HL-60 (cell line): ENCODE measurements at regions not wholly inside any gene's neighbourhood (a gene's known extent, or its start where the extent isn't known, plus 50 kb on each side); places are given as distances from the start of the nearest gene placed in this dataset.

Source experiments
- DNase-seq, 2 experiments: peaks; one replicate each; pipeline ENCODE4 v3.0.0-alpha.2; 2010 to 2020; ENCODE audit warnings: low read depth in 1 of 2, low spot score in 1 of 2
- H3K27ac ChIP-seq: fragments of 250-450 bp; sonication (Bioruptor Pico); replicated peaks from 2 replicates; pipeline ENCODE4 v1.5.1; 2020; ENCODE audit warnings: mild to moderate bottlenecking, moderate library complexity
- H3K27me3 ChIP-seq: fragments of 250-450 bp; sonication (Bioruptor Pico); 2 replicates; pipeline ENCODE4 v1.5.1; 2021; ENCODE audit warnings: mild to moderate bottlenecking, moderate library complexity; ENCODE audit not compliant: insufficient read depth, poor library complexity, severe bottlenecking
- H3K4me3 ChIP-seq: replicated peaks from 2 replicates; pipeline ENCODE4 v1.5.1; 2011; ENCODE audit warnings: mild to moderate bottlenecking, control low read depth, low read length; ENCODE audit not compliant: insufficient read depth
- GABPA ChIP-seq: IDR thresholded peaks from 2 replicates; pipeline ENCODE4 v1.6.1; 2012; ENCODE audit warnings: low read depth
- POLR2AphosphoS5 ChIP-seq: IDR thresholded peaks from 2 replicates; pipeline ENCODE4 v1.6.1; 2012; ENCODE audit warnings: low read depth
- SPI1 ChIP-seq: IDR thresholded peaks from 2 replicates; pipeline ENCODE4 v1.6.1; 2012; ENCODE audit warnings: low read depth, mild to moderate bottlenecking, borderline replicate concordance
- TF ChIP-seq, protein P1 (sequence below): IDR thresholded peaks from one replicate; pipeline ENCODE4 v1.5.1; 2011; ENCODE audit warnings: low read length, control low read depth, inconsistent platforms; ENCODE audit not compliant: insufficient read depth
- TF ChIP-seq, protein P2 (sequence below): IDR thresholded peaks from 2 replicates; pipeline ENCODE4 v1.6.1; 2012; ENCODE audit warnings: low read depth; ENCODE audit not compliant: insufficient replicate concordance

DNA sequence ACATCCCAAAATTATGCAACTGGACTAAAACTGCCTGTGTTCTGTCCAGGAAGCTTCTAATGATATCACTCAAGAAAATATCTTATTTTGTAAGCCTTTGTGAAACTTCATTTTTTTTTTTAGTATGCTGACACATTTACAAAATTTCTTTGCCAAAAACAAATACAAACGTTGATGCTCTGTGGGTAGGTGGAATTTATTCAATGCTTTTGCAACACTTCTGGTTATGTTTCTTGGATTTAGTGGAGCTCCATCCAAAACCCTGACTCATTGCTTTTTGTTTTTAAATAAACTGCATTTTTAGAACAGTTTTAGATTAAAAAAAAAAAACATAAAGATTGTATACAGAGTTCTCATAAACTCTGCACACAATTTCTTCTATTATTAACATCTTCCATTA, 250.9 kb upstream of the MAOA start:
- Histone ChIP-seq H3K27ac (no peak overlapping the region), H3K27me3 (no peaks in the 10 kb centered on the region), H3K4me3 (no peak overlapping the region)
- no peak for TF ChIP-seq GABPA
- TF ChIP-seq, protein P1, sequence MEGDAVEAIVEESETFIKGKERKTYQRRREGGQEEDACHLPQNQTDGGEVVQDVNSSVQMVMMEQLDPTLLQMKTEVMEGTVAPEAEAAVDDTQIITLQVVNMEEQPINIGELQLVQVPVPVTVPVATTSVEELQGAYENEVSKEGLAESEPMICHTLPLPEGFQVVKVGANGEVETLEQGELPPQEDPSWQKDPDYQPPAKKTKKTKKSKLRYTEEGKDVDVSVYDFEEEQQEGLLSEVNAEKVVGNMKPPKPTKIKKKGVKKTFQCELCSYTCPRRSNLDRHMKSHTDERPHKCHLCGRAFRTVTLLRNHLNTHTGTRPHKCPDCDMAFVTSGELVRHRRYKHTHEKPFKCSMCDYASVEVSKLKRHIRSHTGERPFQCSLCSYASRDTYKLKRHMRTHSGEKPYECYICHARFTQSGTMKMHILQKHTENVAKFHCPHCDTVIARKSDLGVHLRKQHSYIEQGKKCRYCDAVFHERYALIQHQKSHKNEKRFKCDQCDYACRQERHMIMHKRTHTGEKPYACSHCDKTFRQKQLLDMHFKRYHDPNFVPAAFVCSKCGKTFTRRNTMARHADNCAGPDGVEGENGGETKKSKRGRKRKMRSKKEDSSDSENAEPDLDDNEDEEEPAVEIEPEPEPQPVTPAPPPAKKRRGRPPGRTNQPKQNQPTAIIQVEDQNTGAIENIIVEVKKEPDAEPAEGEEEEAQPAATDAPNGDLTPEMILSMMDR = no peak
- TF ChIP-seq, protein P2, sequence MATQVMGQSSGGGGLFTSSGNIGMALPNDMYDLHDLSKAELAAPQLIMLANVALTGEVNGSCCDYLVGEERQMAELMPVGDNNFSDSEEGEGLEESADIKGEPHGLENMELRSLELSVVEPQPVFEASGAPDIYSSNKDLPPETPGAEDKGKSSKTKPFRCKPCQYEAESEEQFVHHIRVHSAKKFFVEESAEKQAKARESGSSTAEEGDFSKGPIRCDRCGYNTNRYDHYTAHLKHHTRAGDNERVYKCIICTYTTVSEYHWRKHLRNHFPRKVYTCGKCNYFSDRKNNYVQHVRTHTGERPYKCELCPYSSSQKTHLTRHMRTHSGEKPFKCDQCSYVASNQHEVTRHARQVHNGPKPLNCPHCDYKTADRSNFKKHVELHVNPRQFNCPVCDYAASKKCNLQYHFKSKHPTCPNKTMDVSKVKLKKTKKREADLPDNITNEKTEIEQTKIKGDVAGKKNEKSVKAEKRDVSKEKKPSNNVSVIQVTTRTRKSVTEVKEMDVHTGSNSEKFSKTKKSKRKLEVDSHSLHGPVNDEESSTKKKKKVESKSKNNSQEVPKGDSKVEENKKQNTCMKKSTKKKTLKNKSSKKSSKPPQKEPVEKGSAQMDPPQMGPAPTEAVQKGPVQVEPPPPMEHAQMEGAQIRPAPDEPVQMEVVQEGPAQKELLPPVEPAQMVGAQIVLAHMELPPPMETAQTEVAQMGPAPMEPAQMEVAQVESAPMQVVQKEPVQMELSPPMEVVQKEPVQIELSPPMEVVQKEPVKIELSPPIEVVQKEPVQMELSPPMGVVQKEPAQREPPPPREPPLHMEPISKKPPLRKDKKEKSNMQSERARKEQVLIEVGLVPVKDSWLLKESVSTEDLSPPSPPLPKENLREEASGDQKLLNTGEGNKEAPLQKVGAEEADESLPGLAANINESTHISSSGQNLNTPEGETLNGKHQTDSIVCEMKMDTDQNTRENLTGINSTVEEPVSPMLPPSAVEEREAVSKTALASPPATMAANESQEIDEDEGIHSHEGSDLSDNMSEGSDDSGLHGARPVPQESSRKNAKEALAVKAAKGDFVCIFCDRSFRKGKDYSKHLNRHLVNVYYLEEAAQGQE = no peak
- TF ChIP-seq POLR2AphosphoS5 = no peak
- no peak for TF ChIP-seq SPI1
- DNase-seq = no peak

DNA sequence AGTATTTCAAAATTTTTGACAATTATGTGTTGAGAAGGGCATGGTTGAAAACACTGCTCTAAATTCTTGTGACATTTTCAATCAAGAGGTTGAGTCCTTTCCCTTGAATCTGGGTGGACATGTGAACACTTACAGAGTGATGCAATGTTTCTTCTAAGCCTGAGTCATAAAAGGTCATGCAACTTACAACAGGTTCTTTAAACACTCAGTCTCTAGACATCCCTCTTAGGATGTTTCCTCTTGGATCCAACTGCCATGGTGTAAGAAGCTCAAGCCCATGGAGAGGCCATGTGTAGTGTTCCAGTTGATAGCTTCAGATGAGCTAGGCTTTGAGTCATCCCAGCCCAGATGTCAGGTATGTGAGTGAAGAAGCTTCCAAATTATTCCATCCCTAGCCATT, 232.2 kb upstream of the MAOA start:
- no peak overlapping the region for H3K27ac ChIP-seq
- TF ChIP-seq SPI1 (no peak), GABPA (no peak), POLR2AphosphoS5 (no peak)
- TF ChIP-seq, protein P2 = no peak
- TF ChIP-seq, protein P1 = no peak

DNA sequence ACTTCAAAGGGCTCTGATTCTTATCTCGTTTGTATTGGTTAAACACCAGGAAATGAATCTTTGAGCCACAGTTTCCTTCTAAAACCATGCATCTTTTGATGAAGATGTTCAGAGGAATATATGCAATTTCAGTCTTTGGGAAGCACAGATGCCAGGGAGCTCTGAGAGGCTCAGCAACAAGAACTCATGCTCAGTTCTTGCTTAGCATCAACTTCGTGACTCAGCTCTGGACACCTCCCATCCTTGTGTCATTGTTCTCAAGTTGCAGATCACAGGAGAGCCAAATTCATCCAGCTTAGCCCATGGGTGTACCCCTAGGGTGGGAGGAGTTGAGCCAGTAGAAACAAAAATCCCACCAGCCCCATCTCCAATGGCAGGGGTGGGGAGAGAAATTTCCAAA, 219.6 kb upstream of the MAOA start:
- Histone ChIP-seq H3K27me3 (no peaks in the 10 kb centered on the region), H3K4me3 (no peak overlapping the region), H3K27ac (no peak overlapping the region)
- no peak for DNase-seq
- TF ChIP-seq, protein P2 = no peak
- no peak for TF ChIP-seq GABPA
- TF ChIP-seq, protein P1 = no peak
- TF ChIP-seq SPI1 = no peak
- TF ChIP-seq POLR2AphosphoS5 = no peak

More for the DNA sequence above, 232.2 kb upstream of the MAOA start:
- DNase-seq = no peak
- peaks cover 3% of the 10 kb centered on the region for H3K27me3 ChIP-seq
- H3K4me3 ChIP-seq = no peak overlapping the region
